GM12878 (cell line): ENCODE measurements at regions not wholly inside any gene's neighbourhood (a gene's known extent, or its start where the extent isn't known, plus 50 kb on each side); places are given as distances from the start of the nearest gene placed in this dataset.

Experiments
- ATAC-seq: fragments of 200-7000 bp; cut with Tn5 transposase; 3 replicates; pipeline ENCODE4 v1.9.1; 2020; ENCODE audit warnings: mild to moderate bottlenecking, moderate library complexity
- BruUV-seq: library from RNA; stranded (reverse); fragments of 400-500 nt; replicated peaks from 2 replicates; lab custom pipeline; 2021; lab: Mats Ljungman, UMichigan
- CTCF ChIA-PET: fragments of 300-600 bp; sonication (Branson Sonifier 250); formaldehyde crosslinking; extraction: SDS; loops from one replicate; lab custom pipeline; 2021; ENCODE audit warnings: inconsistent platforms; lab: Yijun Ruan, JAX
- POLR2A ChIA-PET: fragments of 350-600 bp; formaldehyde crosslinking; extraction: SDS; loops from one replicate; lab custom pipeline; 2021; ENCODE audit warnings: inconsistent platforms; lab: Charles Lee
- RAD21 ChIA-PET: fragments of 300-600 bp; sonication (Branson Sonifier 250); formaldehyde crosslinking; loops from one replicate; lab custom pipeline; 2023; ENCODE audit warnings: antibody characterized with exemption; ENCODE audit not compliant: unreplicated experiment; lab: Charles Lee
- SMC1A ChIA-PET: fragments of 300-600 bp; sonication (Branson Sonifier 250); formaldehyde crosslinking; loops from one replicate; lab custom pipeline; 2023; ENCODE audit not compliant: unreplicated experiment, uncharacterized antibody; lab: Charles Lee
- DNase-seq: peaks from one replicate; pipeline ENCODE4 v3.0.0-alpha.2; 2011; ENCODE audit warnings: low read depth, low spot score
- FAIRE-seq: peaks from 3 replicates; lab custom pipeline; 2011; peaks lifted over from hg19 to GRCh38; lab: Jason Lieb, UNC
- H2AFZ ChIP-seq: 2 replicates; pipeline ENCODE4 v1.6.0; 2011; ENCODE audit warnings: low read depth, low read length, control low read depth; ENCODE audit not compliant: control insufficient read depth
- H3K27ac ChIP-seq: 2 replicates; pipeline ENCODE4 v1.5.1; 2011; ENCODE audit warnings: control low read depth; ENCODE audit not compliant: control insufficient read depth, insufficient read depth
- H3K27me3 ChIP-seq, 2 experiments: replicated peaks in 1 of 2; 2 replicates each; pipeline versions ENCODE4 v1.6.0 to v1.6.1; 2011; ENCODE audit warnings: low read length in 1 of 2; ENCODE audit not compliant: control insufficient read depth in 2 of 2, insufficient read depth in 2 of 2
- H3K36me3 ChIP-seq, 2 experiments: 2 replicates each; pipeline ENCODE4 v1.5.1; 2011; ENCODE audit warnings: low read length in 1 of 2; ENCODE audit not compliant: control insufficient read depth in 2 of 2, insufficient read depth in 2 of 2
- H3K4me1 ChIP-seq: 2 replicates; pipeline ENCODE4 v1.6.1; 2011; ENCODE audit warnings: mild to moderate bottlenecking, low read length, moderate library complexity, mixed read lengths; ENCODE audit not compliant: control insufficient read depth, insufficient read depth
- H3K4me2 ChIP-seq: 2 replicates; pipeline ENCODE4 v1.6.0; 2011; ENCODE audit warnings: control low read depth; ENCODE audit not compliant: control insufficient read depth, insufficient read depth
- H3K4me3 ChIP-seq: fragments of 200-600 bp; sonication (generic); 2 replicates; pipeline ENCODE4 v1.5.1; 2016
- H3K79me2 ChIP-seq: 2 replicates; pipeline ENCODE4 v1.6.0; 2011; ENCODE audit warnings: low read length; ENCODE audit not compliant: control insufficient read depth, insufficient read depth
- H3K9ac ChIP-seq: 2 replicates; pipeline ENCODE4 v1.8.0; 2011; ENCODE audit warnings: low read length, control low read depth, mixed read lengths; ENCODE audit not compliant: control insufficient read depth, insufficient read depth
- H3K9me3 ChIP-seq: replicated peaks from 3 replicates; pipeline ENCODE4 v1.5.1; 2011; ENCODE audit warnings: mild to moderate bottlenecking, low read length; ENCODE audit not compliant: control insufficient read depth, insufficient read depth
- H4K20me1 ChIP-seq: 2 replicates; pipeline ENCODE4 v1.6.0; 2011; ENCODE audit not compliant: control insufficient read depth, insufficient read depth
- CREM ChIP-seq: IDR thresholded peaks from 2 replicates; pipeline ENCODE4 v1.6.1; 2014; ENCODE audit warnings: antibody characterized with exemption, low read depth
- FOXK2 ChIP-seq: fragments of 450-650 bp; IDR thresholded peaks from 2 replicates; pipeline ENCODE4 v1.6.1; 2017; ENCODE audit warnings: mild to moderate bottlenecking, moderate library complexity
- HCFC1 ChIP-seq: fragments of 150-350 bp; IDR thresholded peaks from 2 replicates; pipeline ENCODE4 v1.6.1; 2014; ENCODE audit warnings: low read length
- JUNB ChIP-seq: IDR thresholded peaks from 2 replicates; pipeline ENCODE4 v1.6.1; 2016; ENCODE audit warnings: antibody characterized with exemption, mild to moderate bottlenecking
- MTA2 ChIP-seq: fragments of 450-650 bp; IDR thresholded peaks from 2 replicates; pipeline ENCODE4 v1.6.1; 2016; ENCODE audit warnings: low read depth, mild to moderate bottlenecking, moderate library complexity
- NR2C2 ChIP-seq: IDR thresholded peaks from 2 replicates; pipeline ENCODE4 v1.6.1; 2011; ENCODE audit warnings: borderline replicate concordance, low read depth; ENCODE audit not compliant: control insufficient read depth, insufficient read length
- POLR2AphosphoS2 ChIP-seq: IDR thresholded peaks from 2 replicates; pipeline ENCODE4 v1.6.1; 2011; ENCODE audit warnings: low read depth, mild to moderate bottlenecking, low read length, improper control_type of control experiment, moderate library complexity
- SIX5 ChIP-seq: IDR thresholded peaks from 2 replicates; pipeline ENCODE4 v1.6.1; 2011; ENCODE audit warnings: mild to moderate bottlenecking, low read depth, low read length, moderate library complexity; ENCODE audit not compliant: severe bottlenecking
- TCF12 ChIP-seq: IDR thresholded peaks from 2 replicates; pipeline ENCODE4 v1.6.1; 2011; ENCODE audit warnings: low read depth, mild to moderate bottlenecking, low read length
- WGBS: methylation state at CpG from one replicate; pipeline ENCODE4 v1.1.6; 2016; ENCODE audit warnings: low lambda C conversion rate; ENCODE audit not compliant: insufficient replicate concordance, insufficient coverage; ENCODE audit errors: missing lambda C conversion rate; 5-methylcytosine and 5-hydroxymethylcytosine counted together
- in situ Hi-C: fragments of 300-500 bp; cut with MboI; formaldehyde crosslinking; loops from 9 replicates; pipeline ENCODE4 v1.14.3; 2018; ENCODE audit warnings: mixed read lengths
- intact Hi-C: fragments of 100-400 bp; cut with micrococcal nuclease; formaldehyde crosslinking; loops from one replicate; pipeline ENCODE4 v1.14.2; 2022; ENCODE audit not compliant: unreplicated experiment

- TF ChIP-seq CREM = no peak
- no peak for TF ChIP-seq JUNB
- TF ChIP-seq SIX5 = no peak
These were observed 143.1 kb upstream of the GAREM1 start (continued) for GRCh38 chr18:32613821-32614220.

GRCh38 chr18:32612651-32613050 lies 142.0 kb upstream of the GAREM1 start:
- 31% methylated on average over 3 of the region's 3 CpGs for WGBS
- no TSS peak for BruUV-seq
- intact Hi-C loops (loop anchor here (10.0 kb wide), 1 partner anchor 58 kb away; no protein-coding TSS in a partner anchor), in situ Hi-C loops (no loop called here)
- Histone ChIP-seq H3K4me2 (no peak overlapping the region), H4K20me1 (no peaks in the 10 kb centered on the region), H3K79me2 (no peaks in the 10 kb centered on the region), H3K9me3 (no peaks in the 10 kb centered on the region), H3K4me1 (no peaks in the 10 kb centered on the region), H3K27ac (no peak overlapping the region), H3K9ac (no peak overlapping the region), H2AFZ (no peak overlapping the region), H3K36me3 (no peaks in the 10 kb centered on the region), H3K4me3 (no peak overlapping the region), H3K27me3 (no peaks in the 10 kb centered on the region)
- ChIA-PET SMC1A (no interaction called here), CTCF (no interaction called here), POLR2A (no interaction called here), RAD21 (no interaction called here)
- ATAC-seq (no peak), FAIRE-seq (no peak), DNase-seq (no peak)
- no peak for TF ChIP-seq FOXK2
- no peak for TF ChIP-seq HCFC1
- no peak for TF ChIP-seq MTA2
- no peak for TF ChIP-seq NR2C2
- TF ChIP-seq POLR2AphosphoS2 = no peak
- no peak for TF ChIP-seq TCF12
